ENCODE measurements at regions not wholly inside any gene's neighbourhood (a gene's known extent, or its start where the extent isn't known, plus 50 kb on each side); places are given as distances from the start of the nearest gene placed in this dataset.

DNA sequence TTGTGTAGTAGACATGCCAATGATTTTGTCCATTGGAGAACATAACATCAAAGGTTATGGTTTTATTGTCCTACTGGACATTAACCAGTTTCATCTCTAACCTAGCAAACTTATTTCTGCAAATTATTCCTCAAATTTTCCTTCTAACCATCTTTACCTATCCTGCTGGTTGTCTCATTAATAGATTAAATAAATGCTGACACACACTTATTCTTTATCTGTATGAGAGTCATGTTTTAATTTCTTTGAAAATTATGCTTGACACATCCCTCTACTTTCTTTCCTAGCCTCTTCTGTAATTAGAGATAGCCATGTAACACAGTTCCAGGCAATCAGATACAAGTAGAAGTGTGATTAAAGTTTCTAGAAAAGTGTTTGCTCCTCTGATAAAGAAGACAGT lies 98.9 kb downstream of the RPS29 start (continued):
- no peak for TF ChIP-seq ZNF175 (tag by site-specific recombination; IDR thresholded peaks at IDR 0.05)
- no peak for TF ChIP-seq ZNF664 (tag by site-specific recombination; IDR thresholded peaks at IDR 0.05)
- no peak for TF ChIP-seq ZSCAN30 (tag by site-specific recombination; IDR thresholded peaks at IDR 0.05)
- no peak for TF ChIP-seq ZNF354C (tag by site-specific recombination; IDR thresholded peaks at IDR 0.05; ENCODE audit: borderline replicate concordance, low read depth)

DNA sequence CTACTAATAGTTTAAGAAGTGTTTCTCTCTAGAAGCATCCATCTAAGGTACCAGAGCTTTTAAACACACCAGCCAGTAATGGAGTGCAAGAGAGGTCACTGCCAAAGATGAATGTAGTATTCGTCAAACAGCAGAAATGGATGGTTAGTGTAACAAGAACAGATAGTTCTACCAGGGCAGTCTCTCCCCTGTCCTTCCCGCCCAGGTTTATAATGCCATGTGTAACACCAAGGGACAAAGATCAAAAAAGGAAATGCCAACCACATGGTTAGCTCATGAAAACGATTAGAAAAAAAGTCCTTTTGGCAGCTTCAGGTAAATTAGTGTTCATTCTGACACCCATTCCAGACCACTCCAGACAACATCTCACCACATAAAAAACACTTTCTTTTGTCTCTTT lies 100.9 kb downstream of the RPS29 start:
- CTCF ChIA-PET, result interaction anchor here (0.6 to 1.7 kb wide), 4 partner anchors 12 to 50 kb away, joined by 3 to 8 read pairs (median 6); no protein-coding TSS in a partner anchor
- POLR2A ChIA-PET, result no interaction called here
- H3K4me3 ChIP-seq (ENCODE audit: low read depth, low read length), result no peak overlapping the region
- TF ChIP-seq, protein P1, sequence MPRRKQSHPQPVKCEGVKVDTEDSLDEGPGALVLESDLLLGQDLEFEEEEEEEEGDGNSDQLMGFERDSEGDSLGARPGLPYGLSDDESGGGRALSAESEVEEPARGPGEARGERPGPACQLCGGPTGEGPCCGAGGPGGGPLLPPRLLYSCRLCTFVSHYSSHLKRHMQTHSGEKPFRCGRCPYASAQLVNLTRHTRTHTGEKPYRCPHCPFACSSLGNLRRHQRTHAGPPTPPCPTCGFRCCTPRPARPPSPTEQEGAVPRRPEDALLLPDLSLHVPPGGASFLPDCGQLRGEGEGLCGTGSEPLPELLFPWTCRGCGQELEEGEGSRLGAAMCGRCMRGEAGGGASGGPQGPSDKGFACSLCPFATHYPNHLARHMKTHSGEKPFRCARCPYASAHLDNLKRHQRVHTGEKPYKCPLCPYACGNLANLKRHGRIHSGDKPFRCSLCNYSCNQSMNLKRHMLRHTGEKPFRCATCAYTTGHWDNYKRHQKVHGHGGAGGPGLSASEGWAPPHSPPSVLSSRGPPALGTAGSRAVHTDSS (tag by site-specific recombination; IDR thresholded peaks at IDR 0.05), result no peak
- TF ChIP-seq SALL2 (tag by site-specific recombination; IDR thresholded peaks at IDR 0.05; ENCODE audit: borderline replicate concordance), result no peak
- TF ChIP-seq ZNF530 (tag by site-specific recombination; IDR thresholded peaks at IDR 0.05; ENCODE audit: low read depth), result no peak
- no peak overlapping the region for H3K27ac ChIP-seq (ENCODE audit: extremely low read depth, low read depth, low read length)
- H3K9me3 ChIP-seq (ENCODE audit: control insufficient read depth, insufficient read depth, low read depth, low read length), result no peaks in the 10 kb centered on the region
- H3K4me1 ChIP-seq (ENCODE audit: control insufficient read depth, insufficient read depth, low read length), result no peaks in the 10 kb centered on the region
- no peaks in the 10 kb centered on the region for H3K36me3 ChIP-seq (ENCODE audit: control insufficient read depth in 2 of 2, insufficient read depth in 1 of 2, low read length in 2 of 2)

DNA sequence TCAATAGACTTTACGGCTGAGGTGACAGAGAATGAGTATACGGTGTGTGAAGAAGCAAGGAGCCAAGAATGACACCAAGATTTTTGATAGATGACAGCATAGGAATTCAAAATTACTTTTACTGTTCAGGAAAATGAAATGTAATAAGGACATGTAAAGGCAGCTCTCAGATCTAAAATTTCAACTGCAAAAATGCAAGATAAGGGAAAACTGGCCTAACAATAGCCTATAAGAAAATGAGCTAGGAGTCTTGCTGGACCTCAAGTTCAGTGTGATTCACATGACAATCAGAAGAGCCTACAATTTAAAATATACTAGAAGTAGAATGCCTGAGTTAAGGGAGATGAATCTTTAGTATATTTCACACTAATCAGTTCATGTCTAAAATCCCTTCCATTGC lies 102.0 kb downstream of the RPS29 start:
- Histone ChIP-seq H3K9me3 (ENCODE audit: control insufficient read depth, insufficient read depth, low read depth, low read length) (no peaks in the 10 kb centered on the region), H3K36me3 (ENCODE audit: control insufficient read depth in 2 of 2, insufficient read depth in 1 of 2, low read length in 2 of 2) (no peaks in the 10 kb centered on the region), H3K4me1 (ENCODE audit: control insufficient read depth, insufficient read depth, low read length) (no peaks in the 10 kb centered on the region), H3K27ac (ENCODE audit: extremely low read depth, low read depth, low read length) (no peak overlapping the region), H3K4me3 (ENCODE audit: low read depth, low read length) (no peak overlapping the region)
- TF ChIP-seq ZNF555 (tag by site-specific recombination; conservative IDR thresholded peaks at IDR 0.05) (no peak), PRDM1 (tag by site-specific recombination; IDR thresholded peaks at IDR 0.05) (no peak), ZSCAN23 (tag by site-specific recombination; IDR thresholded peaks at IDR 0.05) (no peak), WT1 (tag by site-specific recombination; IDR thresholded peaks at IDR 0.05) (no peak), ZNF596 (tag by site-specific recombination; IDR thresholded peaks at IDR 0.05) (no peak), OSR2 (tag by site-specific recombination; IDR thresholded peaks at IDR 0.05) (no peak), ZNF404 (tag by site-specific recombination; IDR thresholded peaks at IDR 0.05) (no peak), ZNF211 (tag by site-specific recombination; IDR thresholded peaks at IDR 0.05; ENCODE audit: low read depth) (no peak), MZF1 (tag by site-specific recombination; IDR thresholded peaks at IDR 0.05; ENCODE audit: borderline replicate concordance) (no peak), ZBTB21 (tag by site-specific recombination; IDR thresholded peaks at IDR 0.05) (no peak), ZNF221 (tag by site-specific recombination; IDR thresholded peaks at IDR 0.05; ENCODE audit: borderline replicate concordance) (no peak)
- TF ChIP-seq, protein P2, sequence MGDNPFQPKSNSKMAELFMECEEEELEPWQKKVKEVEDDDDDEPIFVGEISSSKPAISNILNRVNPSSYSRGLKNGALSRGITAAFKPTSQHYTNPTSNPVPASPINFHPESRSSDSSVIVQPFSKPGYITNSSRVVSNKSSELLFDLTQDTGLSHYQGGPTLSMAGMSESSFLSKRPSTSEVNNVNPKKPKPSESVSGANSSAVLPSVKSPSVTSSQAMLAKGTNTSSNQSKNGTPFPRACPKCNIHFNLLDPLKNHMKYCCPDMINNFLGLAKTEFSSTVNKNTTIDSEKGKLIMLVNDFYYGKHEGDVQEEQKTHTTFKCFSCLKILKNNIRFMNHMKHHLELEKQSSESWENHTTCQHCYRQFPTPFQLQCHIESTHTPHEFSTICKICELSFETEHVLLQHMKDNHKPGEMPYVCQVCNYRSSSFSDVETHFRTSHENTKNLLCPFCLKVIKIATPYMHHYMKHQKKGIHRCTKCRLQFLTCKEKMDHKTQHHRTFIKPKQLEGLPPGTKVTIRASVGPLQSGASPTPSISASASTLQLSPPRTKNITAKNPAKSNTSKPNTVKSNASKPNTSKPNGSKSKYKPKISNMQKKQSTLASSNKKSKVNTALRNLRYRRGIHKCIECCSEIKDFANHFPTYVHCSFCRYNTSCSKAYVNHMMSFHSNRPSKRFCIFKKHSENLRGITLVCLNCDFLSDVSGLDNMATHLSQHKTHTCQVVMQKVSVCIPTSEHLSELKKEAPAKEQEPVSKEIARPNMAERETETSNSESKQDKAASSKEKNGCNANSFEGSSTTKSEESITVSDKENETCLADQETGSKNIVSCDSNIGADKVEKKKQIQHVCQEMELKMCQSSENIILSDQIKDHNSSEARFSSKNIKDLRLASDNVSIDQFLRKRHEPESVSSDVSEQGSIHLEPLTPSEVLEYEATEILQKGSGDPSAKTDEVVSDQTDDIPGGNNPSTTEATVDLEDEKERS (tag by site-specific recombination; IDR thresholded peaks at IDR 0.05), result no peak
- TF ChIP-seq, protein P3, sequence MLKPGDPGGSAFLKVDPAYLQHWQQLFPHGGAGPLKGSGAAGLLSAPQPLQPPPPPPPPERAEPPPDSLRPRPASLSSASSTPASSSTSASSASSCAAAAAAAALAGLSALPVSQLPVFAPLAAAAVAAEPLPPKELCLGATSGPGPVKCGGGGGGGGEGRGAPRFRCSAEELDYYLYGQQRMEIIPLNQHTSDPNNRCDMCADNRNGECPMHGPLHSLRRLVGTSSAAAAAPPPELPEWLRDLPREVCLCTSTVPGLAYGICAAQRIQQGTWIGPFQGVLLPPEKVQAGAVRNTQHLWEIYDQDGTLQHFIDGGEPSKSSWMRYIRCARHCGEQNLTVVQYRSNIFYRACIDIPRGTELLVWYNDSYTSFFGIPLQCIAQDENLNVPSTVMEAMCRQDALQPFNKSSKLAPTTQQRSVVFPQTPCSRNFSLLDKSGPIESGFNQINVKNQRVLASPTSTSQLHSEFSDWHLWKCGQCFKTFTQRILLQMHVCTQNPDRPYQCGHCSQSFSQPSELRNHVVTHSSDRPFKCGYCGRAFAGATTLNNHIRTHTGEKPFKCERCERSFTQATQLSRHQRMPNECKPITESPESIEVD (tag by site-specific recombination; IDR thresholded peaks at IDR 0.05), result no peak
- CTCF ChIA-PET, result interaction anchor here (0.6 to 1.7 kb wide), 5 partner anchors 13 to 43 kb away, joined by 3 to 8 read pairs (median 3); no protein-coding TSS in a partner anchor
- POLR2A ChIA-PET, result no interaction called here
